ENCODE measurements at regions not wholly inside any gene's neighbourhood (a gene's known extent, or its start where the extent isn't known, plus 50 kb on each side); places are given as distances from the start of the nearest gene placed in this dataset.
"Not testable (repeated sequence)": the region's sequence is repeated elsewhere in the genome, so short reads cannot be mapped to it uniquely, and the experiment has no call there.

GRCh38 chr3:80334534-80334933 lies 566.7 kb upstream of the ROBO1 start:
- no peak for DNase-seq (ENCODE audit: low read depth)

- no peak for DNase-seq (ENCODE audit: low read depth)
Observed at GRCh38 chr3:80331494-80332170, 563.8 kb upstream of the ROBO1 start.

GRCh38 chr3:80314541-80314940 lies 546.7 kb upstream of the ROBO1 start:
- DNase-seq (ENCODE audit: low read depth): not testable (repeated sequence)

GRCh38 chr3:80308637-80309036 lies 540.8 kb upstream of the ROBO1 start:
- DNase-seq (ENCODE audit: low read depth): no peak

- no peak for DNase-seq (ENCODE audit: low read depth)
Observed at GRCh38 chr3:80307844-80308243, 540.0 kb upstream of the ROBO1 start.

- no peak for DNase-seq (ENCODE audit: low read depth)
Observed at GRCh38 chr3:80297720-80298119, 529.9 kb upstream of the ROBO1 start.

GRCh38 chr3:80285388-80285787 lies 517.6 kb upstream of the ROBO1 start:
- peak; percentile 26 for DNase-seq (ENCODE audit: low read depth)

GRCh38 chr3:80283783-80284182 lies 516.0 kb upstream of the ROBO1 start:
- DNase-seq (ENCODE audit: low read depth): no peak

- no peak for DNase-seq (ENCODE audit: low read depth)
Observed at GRCh38 chr3:80278056-80278455, 510.3 kb upstream of the ROBO1 start.

- no peak for DNase-seq (ENCODE audit: low read depth)
Observed at GRCh38 chr3:80275120-80275519, 507.3 kb upstream of the ROBO1 start.

GRCh38 chr3:80263260-80263659 lies 495.5 kb upstream of the ROBO1 start:
- no peak for DNase-seq (ENCODE audit: low read depth)

- no peak for DNase-seq (ENCODE audit: low read depth)
Observed at GRCh38 chr3:80261082-80261481, 493.3 kb upstream of the ROBO1 start.

- DNase-seq (ENCODE audit: low read depth): no peak
Observed at GRCh38 chr3:80259736-80260135, 491.9 kb upstream of the ROBO1 start.

GRCh38 chr3:80252113-80252512 lies 484.3 kb upstream of the ROBO1 start:
- DNase-seq (ENCODE audit: low read depth): no peak

- no peak for DNase-seq (ENCODE audit: low read depth)
Observed at GRCh38 chr3:80247766-80248165, 480.0 kb upstream of the ROBO1 start.

- DNase-seq (ENCODE audit: low read depth): peak; percentile 67
Observed at GRCh38 chr3:80244390-80244789, 476.6 kb upstream of the ROBO1 start.

GRCh38 chr3:80241791-80242190 lies 474.0 kb upstream of the ROBO1 start:
- DNase-seq (ENCODE audit: low read depth): no peak

- DNase-seq (ENCODE audit: low read depth): no peak
Observed at GRCh38 chr3:80239301-80239700, 471.5 kb upstream of the ROBO1 start.

GRCh38 chr3:80238606-80239005 lies 470.8 kb upstream of the ROBO1 start:
- no peak for DNase-seq (ENCODE audit: low read depth)

GRCh38 chr3:80238152-80238551 lies 470.4 kb upstream of the ROBO1 start:
- peak; percentile 35 for DNase-seq (ENCODE audit: low read depth)

- no peak for DNase-seq (ENCODE audit: low read depth)
Observed at GRCh38 chr3:80234706-80235105, 466.9 kb upstream of the ROBO1 start.

GRCh38 chr3:80233576-80233975 lies 465.8 kb upstream of the ROBO1 start:
- DNase-seq (ENCODE audit: low read depth): no peak

- DNase-seq (ENCODE audit: low read depth): peak; percentile 33
Observed at GRCh38 chr3:80232760-80233159, 465.0 kb upstream of the ROBO1 start.

GRCh38 chr3:80230962-80231361 lies 463.2 kb upstream of the ROBO1 start:
- DNase-seq (ENCODE audit: low read depth): no peak

GRCh38 chr3:80227216-80227615 lies 459.4 kb upstream of the ROBO1 start:
- DNase-seq (ENCODE audit: low read depth): no peak

All from fibroblast of gingiva (primary cell).